ENCODE measurements at regions not wholly inside any gene's neighbourhood (a gene's known extent, or its start where the extent isn't known, plus 50 kb on each side); places are given as distances from the start of the nearest gene placed in this dataset.

GRCh38 chr3:180329187-180329586, 272.8 kb upstream of the TTC14 start:
- TF ChIP-seq POLR2AphosphoS5 (IDR thresholded peaks at IDR 0.05; ENCODE audit: low read length) (no peak), CTCF (IDR thresholded peaks at IDR 0.05 in 2 of 3, conservative IDR thresholded peaks at IDR 0.05 in 1 of 3; ENCODE audit: control insufficient read depth in 2 of 3, extremely low read depth in 1 of 3, insufficient read depth in 1 of 3, low read depth in 3 of 3, low read length in 3 of 3) (peak; percentile 26 to 32 (median 29); a peak in 2 of 6 replicates), BRCA1 (IDR thresholded peaks at IDR 0.05; ENCODE audit: low read depth, low read length) (no peak), SMARCA5 (IDR thresholded peaks at IDR 0.05) (no peak)

Measured in GM12878 (cell line).